ENCODE measurements at regions not wholly inside any gene's neighbourhood (a gene's known extent, or its start where the extent isn't known, plus 50 kb on each side); places are given as distances from the start of the nearest gene placed in this dataset.
A peak's percentile ranks its signal among the peaks of the same experiment; 100 is the strongest.

DNA sequence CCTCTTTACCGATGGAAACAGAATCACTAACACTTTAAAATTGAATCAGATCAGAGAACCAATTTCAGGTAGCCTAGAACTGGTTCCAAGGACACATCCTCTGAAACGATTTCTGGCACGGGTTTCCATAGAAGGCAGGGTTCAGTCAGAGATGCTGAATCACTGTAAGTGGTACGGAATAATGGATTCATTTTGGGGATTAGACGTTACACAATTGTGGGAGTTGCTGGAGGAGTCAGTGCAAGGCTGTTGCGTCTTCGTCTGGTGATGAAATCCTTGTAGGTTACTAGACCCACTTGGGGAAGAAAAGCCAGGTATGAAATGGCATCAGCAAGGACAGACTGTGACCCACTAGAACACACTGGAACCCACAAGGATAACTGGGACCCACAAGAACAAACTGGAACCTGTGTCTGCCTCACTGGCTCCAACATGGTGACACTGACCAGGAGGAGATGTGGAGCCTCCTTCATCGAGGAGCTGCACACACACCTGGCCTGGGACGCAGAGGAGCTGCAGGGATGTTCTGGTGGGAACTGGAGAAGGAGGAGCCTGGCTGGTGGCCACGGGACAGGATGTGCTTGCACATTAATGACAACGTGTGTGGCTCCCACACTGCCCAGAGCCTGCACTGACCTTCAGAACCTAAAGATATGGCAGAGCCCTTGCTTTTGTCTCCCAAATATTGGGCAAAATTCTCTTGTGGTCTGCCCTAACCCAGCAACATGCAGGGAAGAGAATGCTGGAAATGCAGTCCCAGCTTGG is 105.1 kb downstream of the TRAPPC11 start:
- no peak for DNase-seq (ENCODE audit: low read depth)

GRCh38 chr4:183765251-183765911 is 106.3 kb downstream of the TRAPPC11 start:
- no peak for DNase-seq (ENCODE audit: low read depth)

DNA sequence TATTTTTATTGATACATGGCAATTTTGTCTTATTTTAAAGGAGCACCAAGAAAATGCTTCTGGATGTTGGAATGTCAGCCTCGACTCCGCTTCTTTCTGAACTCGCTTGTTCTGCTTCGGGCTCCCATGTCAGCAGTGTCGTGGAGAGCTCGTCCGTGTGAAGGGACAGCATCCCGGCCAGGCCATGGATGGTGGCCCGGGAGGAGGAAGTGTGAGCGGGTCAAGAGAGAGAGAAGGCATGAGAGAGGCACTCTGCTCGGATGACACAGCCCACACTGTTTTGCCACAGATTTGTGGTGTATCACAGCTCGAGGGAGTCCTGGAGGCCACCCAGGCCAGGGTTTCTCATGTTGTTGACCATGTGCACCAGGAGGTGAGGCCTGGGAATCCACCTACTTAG is 107.0 kb downstream of the TRAPPC11 start:
- DNase-seq (ENCODE audit: low read depth), result no peak

- DNase-seq (ENCODE audit: low read depth), result no peak
Observed at GRCh38 chr4:183770906-183771305, 111.8 kb downstream of the TRAPPC11 start.

GRCh38 chr4:183772361-183772760 is 113.3 kb downstream of the TRAPPC11 start:
- no peak for DNase-seq (ENCODE audit: low read depth)

DNA sequence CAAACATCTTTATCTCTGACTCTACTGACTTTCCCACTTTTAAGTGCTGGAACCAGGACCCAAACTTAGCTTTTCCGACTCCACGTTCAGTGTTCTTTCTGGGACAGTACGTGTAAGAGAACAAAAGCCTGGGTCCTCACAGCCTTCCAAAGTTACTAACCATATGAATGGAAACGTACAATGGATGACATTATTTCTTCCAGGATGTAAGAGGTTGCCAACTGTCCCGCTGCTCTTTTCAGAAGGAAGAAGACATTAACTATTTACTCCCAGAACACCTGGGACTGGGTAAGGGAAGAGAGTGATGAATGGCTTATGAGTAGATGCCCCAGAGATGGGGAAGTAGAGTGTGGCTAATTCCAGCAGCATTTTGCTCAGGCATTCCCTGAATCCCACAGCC is 114.7 kb downstream of the TRAPPC11 start:
- DNase-seq (ENCODE audit: low read depth), result no peak

DNA sequence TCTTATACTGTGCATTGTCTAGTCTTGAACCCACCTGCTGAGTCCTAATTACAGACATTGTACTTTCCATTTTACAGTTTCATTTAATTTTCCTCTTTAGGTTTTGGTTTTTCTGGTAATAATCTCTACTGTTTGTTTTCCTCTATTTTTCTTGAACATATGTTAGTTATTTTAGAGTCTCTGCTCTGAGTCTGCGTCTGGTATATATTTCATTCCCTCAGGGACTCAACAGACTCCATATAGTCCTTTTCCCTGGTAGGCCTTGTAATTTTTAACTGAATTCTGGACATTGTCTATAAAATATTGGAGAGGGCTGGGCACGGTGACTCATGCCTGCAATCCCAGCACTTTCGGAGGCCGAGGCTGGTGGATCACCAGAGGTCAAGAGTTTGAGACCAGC is 121.8 kb upstream of the STOX2 start:
- no peak for DNase-seq (ENCODE audit: low read depth)

- peak; percentile 48 for DNase-seq (ENCODE audit: low read depth)
Observed at GRCh38 chr4:183783991-183784553, 121.0 kb upstream of the STOX2 start.

- DNase-seq (ENCODE audit: low read depth), result no peak
Observed at GRCh38 chr4:183788308-183788905, 116.7 kb upstream of the STOX2 start.

GRCh38 chr4:183789657-183790056 is 115.5 kb upstream of the STOX2 start:
- no peak for DNase-seq (ENCODE audit: low read depth)

GRCh38 chr4:183790661-183791060 is 114.4 kb upstream of the STOX2 start:
- DNase-seq (ENCODE audit: low read depth), result no peak

DNA sequence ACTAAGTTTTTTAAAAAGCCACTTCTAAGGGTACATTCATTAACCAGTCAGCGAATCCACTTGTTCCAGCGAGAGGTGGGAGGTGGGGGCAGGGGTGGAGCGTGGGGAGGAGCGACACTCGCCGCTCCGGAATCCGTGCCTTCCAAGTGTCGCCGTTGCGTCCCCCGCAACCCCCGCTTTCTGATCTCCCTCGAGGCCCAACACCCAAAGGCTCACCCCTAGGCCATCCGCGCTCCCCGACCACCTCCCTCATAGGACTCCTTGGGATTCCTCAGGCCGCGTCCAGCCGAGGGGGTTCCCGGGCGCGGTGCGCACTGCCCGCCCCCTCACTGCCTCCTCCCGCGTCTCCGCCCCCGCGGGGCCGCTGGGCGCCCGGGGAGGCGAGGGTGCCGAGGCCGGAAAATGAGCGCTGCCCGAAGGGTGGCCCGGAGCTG is 108.1 kb upstream of the STOX2 start:
- no peak for DNase-seq (ENCODE audit: low read depth)

- peak; percentile 4 for DNase-seq (ENCODE audit: low read depth)
Observed at GRCh38 chr4:183797445-183798300, 107.4 kb upstream of the STOX2 start.

- no peak for DNase-seq (ENCODE audit: low read depth)
Observed at GRCh38 chr4:183798301-183799253, 106.5 kb upstream of the STOX2 start.

GRCh38 chr4:183801457-183802165 is 103.5 kb upstream of the STOX2 start:
- no peak for DNase-seq (ENCODE audit: low read depth)

DNA sequence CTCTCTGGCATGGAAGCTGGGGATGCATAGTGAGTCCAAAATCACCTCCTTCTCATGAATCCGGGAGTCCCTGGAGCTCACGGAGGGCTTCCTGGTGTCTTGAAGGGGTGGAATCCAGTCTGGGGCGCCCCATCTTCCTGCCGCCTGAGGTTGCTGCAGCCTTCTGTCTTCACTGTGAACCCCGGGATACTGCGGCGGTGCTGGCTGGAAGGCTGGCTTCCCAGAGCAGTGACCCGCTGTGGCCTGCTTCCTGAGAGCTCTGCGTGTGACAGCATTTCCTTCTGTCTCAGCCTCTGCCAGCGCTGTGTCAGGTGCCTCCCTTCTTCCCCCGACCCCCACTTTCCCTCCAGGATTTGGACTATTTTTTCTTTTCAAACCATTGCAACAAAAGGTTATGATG is 98.8 kb upstream of the STOX2 start:
- DNase-seq (ENCODE audit: low read depth), result no peak

GRCh38 chr4:183807420-183808096 is 97.5 kb upstream of the STOX2 start:
- DNase-seq (ENCODE audit: low read depth), result no peak

DNA sequence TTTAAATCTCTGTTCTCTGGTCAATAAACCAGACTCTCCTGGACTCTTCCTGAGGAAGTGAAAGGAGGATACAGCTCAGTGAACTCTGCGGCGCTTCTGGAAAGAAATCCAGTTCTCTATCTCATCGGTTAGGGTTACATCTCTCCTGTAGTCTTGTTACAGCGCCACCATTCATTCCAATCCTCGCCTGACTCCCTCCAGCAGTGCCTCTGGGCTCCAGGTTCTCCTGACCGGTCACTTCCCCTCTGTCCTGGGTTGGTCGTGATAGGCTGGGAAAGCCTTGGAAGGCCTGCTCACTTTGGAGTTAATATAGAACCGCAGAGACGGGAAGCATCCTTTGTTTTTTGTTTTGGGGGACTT is 97.0 kb upstream of the STOX2 start:
- no peak for DNase-seq (ENCODE audit: low read depth)

DNA sequence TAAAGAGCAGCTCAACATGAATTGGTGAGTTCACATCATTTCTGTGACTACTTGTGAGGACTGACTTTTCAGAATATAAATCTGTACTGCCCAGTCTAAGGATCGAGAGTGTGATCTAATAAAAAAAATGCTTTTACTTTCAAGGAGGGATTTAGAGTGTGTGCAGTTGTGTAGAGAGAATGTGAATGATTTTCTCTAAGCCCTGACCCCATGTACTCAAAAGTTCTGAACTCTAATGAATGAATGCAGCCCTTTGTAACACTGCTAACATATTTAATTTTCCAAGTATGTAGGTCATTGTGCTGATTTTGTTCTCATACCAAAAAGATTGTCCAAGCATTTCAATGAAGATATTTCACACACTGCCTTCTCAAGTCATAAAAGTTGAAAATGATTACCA is 92.5 kb upstream of the STOX2 start:
- DNase-seq (ENCODE audit: low read depth), result no peak

DNA sequence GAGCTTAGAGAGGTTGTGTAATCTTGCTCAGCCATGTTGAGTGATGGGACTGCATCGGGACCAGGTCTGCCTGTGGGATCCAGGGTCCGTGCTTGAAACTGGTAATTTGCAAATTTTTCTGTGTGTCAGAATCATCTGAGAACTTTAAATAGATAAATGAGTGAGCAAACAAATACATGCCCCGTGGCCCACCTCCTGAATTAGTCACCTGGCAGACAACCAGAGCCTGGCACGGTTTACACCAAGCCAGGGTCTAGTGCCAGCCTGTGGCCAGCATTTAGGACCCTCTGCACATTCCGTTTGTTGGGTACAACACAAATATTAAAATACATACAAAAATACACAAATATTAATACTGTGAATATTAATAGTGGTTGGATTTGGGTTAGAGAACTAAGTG is 90.6 kb upstream of the STOX2 start:
- no peak for DNase-seq (ENCODE audit: low read depth)

All from fibroblast of gingiva (primary cell).